K562 (cell line): ENCODE measurements at regions not wholly inside any gene's neighbourhood (a gene's known extent, or its start where the extent isn't known, plus 50 kb on each side); places are given as distances from the start of the nearest gene placed in this dataset.

Source experiments
- ATAC-seq: fragments of 200-7000 bp; cut with Tn5 transposase; 3 replicates; pipeline ENCODE4 v1.9.1; 2020; ENCODE audit warnings: moderate library complexity
- BruUV-seq: library from RNA; stranded (reverse); fragments of 400-500 nt; replicated peaks from 2 replicates; lab custom pipeline; 2021; lab: Mats Ljungman, UMichigan
- CTCF ChIA-PET: fragments of 300-600 bp; formaldehyde crosslinking; extraction: SDS; loops from one replicate; lab custom pipeline; 2021; ENCODE audit warnings: low intra/inter-chr PET ratio; lab: Yijun Ruan, JAX
- POLR2A ChIA-PET: fragments of 300-600, 350-650 bp; sonication (Branson Sonifier 250); formaldehyde crosslinking; extraction: SDS; loops from one replicate; lab custom pipeline; 2021; ENCODE audit warnings: antibody characterized with exemption, inconsistent platforms; lab: Yijun Ruan, JAX
- DNase-seq, 4 experiments: peaks; one replicate each; pipeline versions ENCODE4 v3.0.0 to v3.0.0-alpha.2; 2011 to 2018; ENCODE audit warnings: low spot score in 3 of 4, mixed read lengths in 3 of 4; ENCODE audit errors: extremely low read depth in 1 of 4
- FAIRE-seq: peaks from 2 replicates; lab custom pipeline; 2011; peaks lifted over from hg19 to GRCh38; lab: Jason Lieb, UNC
- H2AFZ ChIP-seq: 2 replicates; pipeline ENCODE4 v1.6.0; 2011; ENCODE audit warnings: low read depth, low read length, control low read depth, inconsistent platforms
- H3K27ac ChIP-seq: fragments of 200-600 bp; 3 replicates; pipeline ENCODE4 v1.8.0; 2011; ENCODE audit warnings: low read depth, mild to moderate bottlenecking, control low read depth, inconsistent platforms, low read length, moderate library complexity, mixed read lengths; ENCODE audit errors: extremely low read depth
- H3K27me3 ChIP-seq, 2 experiments: fragments of 300-600 bp in 1 of 2; 2 replicates in 1 of 2; 3 replicates in 1 of 2; pipeline versions ENCODE4 v1.6.0 to v1.8.0; 2011; ENCODE audit warnings: inconsistent platforms in 2 of 2, low read length in 2 of 2, mild to moderate bottlenecking in 1 of 2, mixed read lengths in 1 of 2, moderate library complexity in 1 of 2; ENCODE audit not compliant: control insufficient read depth in 2 of 2, insufficient read depth in 2 of 2
- H3K36me3 ChIP-seq: fragments of 300-600 bp; 3 replicates; pipeline ENCODE4 v1.8.0; 2011; ENCODE audit warnings: mild to moderate bottlenecking, low read length, inconsistent platforms; ENCODE audit not compliant: control insufficient read depth, insufficient read depth
- H3K4me1 ChIP-seq, 2 experiments: fragments of 200-600 bp in 1 of 2; replicated peaks in 1 of 2; 2 replicates in 1 of 2; 3 replicates in 1 of 2; pipeline versions ENCODE4 v1.5.1 to v1.8.0; 2011; ENCODE audit warnings: inconsistent platforms in 2 of 2, low read length in 2 of 2, mild to moderate bottlenecking in 1 of 2, mixed read lengths in 1 of 2, moderate library complexity in 1 of 2; ENCODE audit not compliant: control insufficient read depth in 2 of 2, insufficient read depth in 2 of 2
- H3K4me2 ChIP-seq: 2 replicates; pipeline ENCODE4 v1.6.1; 2011; ENCODE audit warnings: low read length, control low read depth, inconsistent platforms, mixed read lengths; ENCODE audit not compliant: insufficient read depth
- H3K4me3 ChIP-seq: fragments of 200-600 bp; sonication (generic), shearing (Covaris generic); 2 replicates; pipeline ENCODE4 v1.5.1; 2016; ENCODE audit warnings: control low read depth, inconsistent platforms
- H3K79me2 ChIP-seq: fragments of 200-600 bp; 3 replicates; pipeline ENCODE4 v1.8.0; 2011; ENCODE audit warnings: low read length, inconsistent platforms; ENCODE audit not compliant: control insufficient read depth, insufficient read depth
- H3K9ac ChIP-seq, 2 experiments: 2 replicates each; pipeline versions ENCODE4 v1.6.0 to v1.6.1; 2011; ENCODE audit warnings: low read depth in 2 of 2, low read length in 2 of 2, control low read depth in 1 of 2, inconsistent platforms in 1 of 2, mild to moderate bottlenecking in 1 of 2, mixed read lengths in 1 of 2; ENCODE audit not compliant: insufficient read depth in 1 of 2
- H3K9me1 ChIP-seq: one replicate; pipeline ENCODE4 v1.6.0; 2011; ENCODE audit warnings: inconsistent platforms, mild to moderate bottlenecking, low read length, moderate library complexity; ENCODE audit not compliant: control insufficient read depth, insufficient read depth
- H3K9me3 ChIP-seq: replicated peaks from 2 replicates; pipeline ENCODE4 v1.5.1; 2011; ENCODE audit warnings: low read depth, low read length, inconsistent platforms; ENCODE audit not compliant: control insufficient read depth, insufficient read depth
- H4K20me1 ChIP-seq: replicated peaks from 2 replicates; pipeline ENCODE4 v1.6.1; 2011; ENCODE audit warnings: low read length, inconsistent platforms, mixed read lengths; ENCODE audit not compliant: control insufficient read depth, insufficient read depth
- CC2D1A ChIP-seq: fragments of 450-650 bp; IDR thresholded peaks from 2 replicates; pipeline ENCODE4 v1.6.1; 2017; ENCODE audit warnings: mild to moderate bottlenecking
- KHSRP ChIP-seq: fragments of 450-650 bp; IDR thresholded peaks from 2 replicates; pipeline ENCODE4 v1.6.1; 2017
- MTA1 ChIP-seq: fragments of 450-650 bp; IDR thresholded peaks from 2 replicates; pipeline ENCODE4 v1.6.1; 2017; ENCODE audit warnings: borderline replicate concordance
- POLR2H ChIP-seq: IDR thresholded peaks from 2 replicates; pipeline ENCODE4 v1.6.1; 2016; ENCODE audit warnings: missing genetic modification characterization, low read depth, mild to moderate bottlenecking, control low read depth, missing compliant biosample characterization, moderate library complexity
- RBM15 ChIP-seq: fragments of 200-400 bp; formaldehyde crosslinking; IDR thresholded peaks from 2 replicates; pipeline ENCODE4 v1.6.1; 2018; ENCODE audit warnings: mild to moderate bottlenecking, low read length, moderate library complexity; ENCODE audit not compliant: insufficient read depth
- SNIP1 ChIP-seq: fragments of 450-650 bp; IDR thresholded peaks from 2 replicates; pipeline ENCODE4 v1.7.1; 2017; ENCODE audit warnings: low read depth, mild to moderate bottlenecking
- SRSF1 ChIP-seq: fragments of 200-400 bp; formaldehyde crosslinking; IDR thresholded peaks from 2 replicates; pipeline ENCODE4 v1.6.1; 2017; ENCODE audit warnings: mild to moderate bottlenecking, low read depth, low read length, moderate library complexity
- TRIM24 ChIP-seq, 2 experiments: fragments of 450-650 bp; IDR thresholded peaks; 2 replicates each; pipeline ENCODE4 v1.6.1; 2016
- U2AF2 ChIP-seq: fragments of 200-400 bp; formaldehyde crosslinking; optimal IDR thresholded peaks from 2 replicates; pipeline ENCODE3; 2017; ENCODE audit warnings: low read depth, mild to moderate bottlenecking, low read length
- ZFPM2 ChIP-seq: fragments of 250-450 bp; sonication (Bioruptor Pico); IDR thresholded peaks from 2 replicates; pipeline ENCODE4 v1.5.1; 2022; ENCODE audit warnings: mild to moderate bottlenecking
- ZNF384 ChIP-seq: IDR thresholded peaks from 2 replicates; pipeline ENCODE4 v1.6.1; 2012; ENCODE audit warnings: low read depth, low read length, improper control_type of control experiment
- ZNF444 ChIP-seq: fragments of 250-450 bp; sonication (Bioruptor Pico); IDR thresholded peaks from 2 replicates; pipeline ENCODE4 v1.4.0; 2020; ENCODE audit warnings: mild to moderate bottlenecking, moderate library complexity
- WGBS: fragments of 100-300 bp; shearing (Covaris generic); methylation state at CpG from one replicate; pipeline ENCODE4 v1.1.6; 2016; ENCODE audit warnings: low coverage, mixed read lengths; ENCODE audit not compliant: insufficient coverage; ENCODE audit errors: missing lambda C conversion rate; 5-methylcytosine and 5-hydroxymethylcytosine counted together
- in situ Hi-C: fragments of 300-500 bp; cut with MboI; formaldehyde crosslinking; loops from 4 replicates; pipeline ENCODE4 v1.15.0; 2018; ENCODE audit warnings: inconsistent platforms, mixed read lengths
- intact Hi-C: fragments of 100-400 bp; cut with micrococcal nuclease; formaldehyde crosslinking; loops from 2 replicates; pipeline ENCODE4 v1.14.2; 2022
- TF ChIP-seq, protein P1 (sequence below): sonication (generic); formaldehyde crosslinking; IDR thresholded peaks from 2 replicates; pipeline ENCODE4 v1.5.0; 2020; ENCODE audit warnings: missing genetic modification reagents
- TF ChIP-seq, protein P2 (sequence below): fragments of 250-450 bp; sonication (Bioruptor Pico); IDR thresholded peaks from 2 replicates; pipeline ENCODE4 v1.5.0; 2022; ENCODE audit warnings: mild to moderate bottlenecking
- TF ChIP-seq, protein P3 (sequence below): sonication (generic); formaldehyde crosslinking; IDR thresholded peaks from 2 replicates; pipeline ENCODE4 v1.8.0; 2022; ENCODE audit warnings: mild to moderate bottlenecking, missing genetic modification reagents

DNA sequence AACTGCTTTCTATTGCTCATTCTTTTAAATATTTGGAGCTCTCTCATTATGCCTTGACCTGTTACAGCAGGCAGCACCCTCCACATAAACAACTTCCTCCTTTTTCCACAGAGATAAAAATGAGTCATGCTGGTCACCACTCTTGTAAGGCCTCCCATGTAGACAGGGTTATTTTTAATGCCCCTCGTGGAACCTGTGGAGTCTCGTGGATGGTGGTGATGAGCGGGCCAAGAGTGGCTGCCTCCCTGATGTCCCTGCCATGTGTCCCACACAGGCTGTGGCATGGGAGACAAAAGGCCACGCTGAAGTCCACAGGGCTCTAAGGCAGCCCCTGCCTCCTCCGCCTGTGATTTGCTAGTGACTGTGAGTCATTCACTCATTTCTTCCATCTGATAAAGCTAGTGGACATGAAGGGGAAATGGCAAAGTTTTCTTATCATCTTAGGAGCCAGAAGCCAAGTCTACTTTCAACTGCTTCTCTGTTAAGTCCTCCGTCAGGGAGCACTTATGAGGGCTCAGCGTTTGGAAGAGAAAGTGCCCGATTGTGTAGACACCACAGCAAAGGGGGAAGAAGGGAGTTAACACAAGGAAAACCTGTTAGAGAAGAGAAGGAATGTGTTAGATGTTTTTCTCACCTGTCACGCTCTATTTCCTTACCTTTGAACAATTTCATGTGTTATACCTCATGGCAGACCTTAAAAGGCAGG lies 121.6 kb upstream of the FAT1 start (continued):
- TF ChIP-seq, protein P1, sequence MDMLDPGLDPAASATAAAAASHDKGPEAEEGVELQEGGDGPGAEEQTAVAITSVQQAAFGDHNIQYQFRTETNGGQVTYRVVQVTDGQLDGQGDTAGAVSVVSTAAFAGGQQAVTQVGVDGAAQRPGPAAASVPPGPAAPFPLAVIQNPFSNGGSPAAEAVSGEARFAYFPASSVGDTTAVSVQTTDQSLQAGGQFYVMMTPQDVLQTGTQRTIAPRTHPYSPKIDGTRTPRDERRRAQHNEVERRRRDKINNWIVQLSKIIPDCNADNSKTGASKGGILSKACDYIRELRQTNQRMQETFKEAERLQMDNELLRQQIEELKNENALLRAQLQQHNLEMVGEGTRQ (CRISPR knock-in tag) = no peak
- TF ChIP-seq, protein P2, sequence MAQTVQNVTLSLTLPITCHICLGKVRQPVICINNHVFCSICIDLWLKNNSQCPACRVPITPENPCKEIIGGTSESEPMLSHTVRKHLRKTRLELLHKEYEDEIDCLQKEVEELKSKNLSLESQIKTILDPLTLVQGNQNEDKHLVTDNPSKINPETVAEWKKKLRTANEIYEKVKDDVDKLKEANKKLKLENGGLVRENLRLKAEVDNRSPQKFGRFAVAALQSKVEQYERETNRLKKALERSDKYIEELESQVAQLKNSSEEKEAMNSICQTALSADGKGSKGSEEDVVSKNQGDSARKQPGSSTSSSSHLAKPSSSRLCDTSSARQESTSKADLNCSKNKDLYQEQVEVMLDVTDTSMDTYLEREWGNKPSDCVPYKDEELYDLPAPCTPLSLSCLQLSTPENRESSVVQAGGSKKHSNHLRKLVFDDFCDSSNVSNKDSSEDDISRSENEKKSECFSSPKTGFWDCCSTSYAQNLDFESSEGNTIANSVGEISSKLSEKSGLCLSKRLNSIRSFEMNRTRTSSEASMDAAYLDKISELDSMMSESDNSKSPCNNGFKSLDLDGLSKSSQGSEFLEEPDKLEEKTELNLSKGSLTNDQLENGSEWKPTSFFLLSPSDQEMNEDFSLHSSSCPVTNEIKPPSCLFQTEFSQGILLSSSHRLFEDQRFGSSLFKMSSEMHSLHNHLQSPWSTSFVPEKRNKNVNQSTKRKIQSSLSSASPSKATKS (CRISPR knock-in tag) = 0 out of 2 replicates have a peak, but pooled peaks have one; percentile 34
- TF ChIP-seq TRIM24 (IDR thresholded peaks at IDR 0.05) (peak in 1 of 2 experiments; percentile 83; a peak in 3 of 4 replicates), MTA1 (peak; percentile 93), CC2D1A (peak; percentile 43; the same call in 1 of the 2 replicates), ZNF444 (CRISPR knock-in tag) (no peak), U2AF2 (no peak)
- TF ChIP-seq, all 486 proteins: peak for 171

- H3K36me3 ChIP-seq = no peaks in the 10 kb centered on the region
- H3K27ac ChIP-seq = peak overlapping the region; percentile 92
- no peak for FAIRE-seq
- peaks cover 3% of the 10 kb centered on the region; the same call in 1 of the 3 replicates for H3K79me2 ChIP-seq
- ATAC-seq = no peak
- in situ Hi-C loops (no loop called here), intact Hi-C loops (loop anchor here (10.0 kb wide), 1 partner anchor 78 kb away; no protein-coding TSS in a partner anchor)
- no peaks in the 10 kb centered on the region for H3K9me1 ChIP-seq
- peaks cover 5 to 31% of the 10 kb centered on the region in 2 experiments for H3K4me1 ChIP-seq
- 47% methylated on average over 3 of the region's 3 CpGs for WGBS
- 0 out of 4 replicates have a peak overlapping the region, but pooled peaks of 1 of the 2 experiments have one; percentile 74 for H3K9ac ChIP-seq
- DNase-seq = no peak
- H3K4me3 ChIP-seq = no peak overlapping the region
- TF ChIP-seq ZNF384 = peak; percentile 38; the same call in 1 of the 2 replicates
- TF ChIP-seq SNIP1 = no peak
- TF ChIP-seq, protein P3, sequence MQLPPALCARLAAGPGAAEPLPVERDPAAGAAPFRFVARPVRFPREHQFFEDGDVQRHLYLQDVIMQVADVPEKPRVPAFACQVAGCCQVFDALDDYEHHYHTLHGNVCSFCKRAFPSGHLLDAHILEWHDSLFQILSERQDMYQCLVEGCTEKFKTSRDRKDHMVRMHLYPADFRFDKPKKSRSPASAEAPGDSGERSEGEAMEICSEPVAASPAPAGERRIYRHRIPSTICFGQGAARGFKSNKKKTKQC = no peak
- no peak for TF ChIP-seq POLR2H (tag)
- no peak for TF ChIP-seq RBM15
- TF ChIP-seq SRSF1 = no peak
- TF ChIP-seq KHSRP = no peak
- no peak for TF ChIP-seq ZFPM2
- H3K9me3 ChIP-seq = no peaks in the 10 kb centered on the region
- H3K27me3 ChIP-seq = no peaks in the 10 kb centered on the region
- H3K4me2 ChIP-seq = no peak overlapping the region; the same call in 1 of the 2 replicates
- peak overlapping the region; percentile 87 for H2AFZ ChIP-seq
- ChIA-PET POLR2A (interaction anchor here (0.6 to 1.8 kb wide), 2 partner anchors 17 to 163 kb away, joined by 3 to 10 read pairs; no protein-coding TSS in a partner anchor), CTCF (no interaction called here)
- no TSS peak for BruUV-seq
- no peaks in the 10 kb centered on the region for H4K20me1 ChIP-seq
Observed at GRCh38 chr4:186846426-186846825, 122.8 kb upstream of the FAT1 start.
